Peyer's patch (tissue), 4 donors: ENCODE measurements at regions not wholly inside any gene's neighbourhood (a gene's known extent, or its start where the extent isn't known, plus 50 kb on each side); places are given as distances from the start of the nearest gene placed in this dataset.

Experiments
- POLR2A ChIP-seq, 2 donors: fragments of 450-650 bp; IDR thresholded peaks; one replicate each; pipeline ENCODE4 v1.5.1; 2017; ENCODE audit warnings: antibody characterized with exemption in 2 of 2, mild to moderate bottlenecking in 2 of 2, moderate library complexity in 2 of 2
- TF ChIP-seq, protein P1 (sequence below), 6 experiments: fragments of 450-650 bp in 4 of 6; fragments of 200-600 bp in 2 of 6; sonication (generic) in 1 of 6; IDR thresholded peaks; one replicate each; pipeline ENCODE4 v1.5.1; 2017 to 2019; ENCODE audit warnings: antibody characterized with exemption in 6 of 6, mild to moderate bottlenecking in 3 of 6, moderate library complexity in 1 of 6

DNA sequence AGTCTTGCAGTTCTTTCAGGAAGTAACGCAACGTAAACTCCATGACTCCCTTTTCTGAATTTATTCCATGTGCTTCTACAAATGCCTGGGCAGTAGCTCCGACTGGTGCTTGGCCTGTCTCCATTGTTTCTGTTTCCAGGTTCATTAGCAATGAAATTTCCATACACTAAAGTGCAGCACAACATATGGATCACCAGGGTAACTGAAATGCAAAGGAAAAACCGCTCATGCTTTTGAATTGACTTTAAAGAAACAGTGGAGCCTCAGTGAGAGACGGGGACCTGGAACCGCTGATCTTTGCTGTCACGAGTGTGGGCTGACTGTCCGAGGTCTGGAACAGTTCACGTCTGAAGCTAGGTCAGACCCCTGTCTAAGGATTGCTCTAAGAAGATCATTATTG lies 126.5 kb upstream of the IGFBP3 start:
- TF ChIP-seq, protein P1, sequence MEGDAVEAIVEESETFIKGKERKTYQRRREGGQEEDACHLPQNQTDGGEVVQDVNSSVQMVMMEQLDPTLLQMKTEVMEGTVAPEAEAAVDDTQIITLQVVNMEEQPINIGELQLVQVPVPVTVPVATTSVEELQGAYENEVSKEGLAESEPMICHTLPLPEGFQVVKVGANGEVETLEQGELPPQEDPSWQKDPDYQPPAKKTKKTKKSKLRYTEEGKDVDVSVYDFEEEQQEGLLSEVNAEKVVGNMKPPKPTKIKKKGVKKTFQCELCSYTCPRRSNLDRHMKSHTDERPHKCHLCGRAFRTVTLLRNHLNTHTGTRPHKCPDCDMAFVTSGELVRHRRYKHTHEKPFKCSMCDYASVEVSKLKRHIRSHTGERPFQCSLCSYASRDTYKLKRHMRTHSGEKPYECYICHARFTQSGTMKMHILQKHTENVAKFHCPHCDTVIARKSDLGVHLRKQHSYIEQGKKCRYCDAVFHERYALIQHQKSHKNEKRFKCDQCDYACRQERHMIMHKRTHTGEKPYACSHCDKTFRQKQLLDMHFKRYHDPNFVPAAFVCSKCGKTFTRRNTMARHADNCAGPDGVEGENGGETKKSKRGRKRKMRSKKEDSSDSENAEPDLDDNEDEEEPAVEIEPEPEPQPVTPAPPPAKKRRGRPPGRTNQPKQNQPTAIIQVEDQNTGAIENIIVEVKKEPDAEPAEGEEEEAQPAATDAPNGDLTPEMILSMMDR (IDR thresholded peaks at IDR 0.05), result no peak
- no peak for TF ChIP-seq POLR2A (IDR thresholded peaks at IDR 0.05)
